Epithelial cell of proximal tubule (primary cell): ENCODE measurements at regions not wholly inside any gene's neighbourhood (a gene's known extent, or its start where the extent isn't known, plus 50 kb on each side); places are given as distances from the start of the nearest gene placed in this dataset.

ENCODE experiments used
- DNase-seq: peaks from one replicate; pipeline ENCODE4 v3.0.0-alpha.2; 2011; ENCODE audit warnings: low read depth
- H3K4me3 ChIP-seq: 2 replicates; pipeline ENCODE4 v1.5.1; 2011; ENCODE audit warnings: low read depth, mild to moderate bottlenecking, low read length
- TF ChIP-seq, protein P1 (sequence below): conservative IDR thresholded peaks from 2 replicates; pipeline ENCODE4 v1.5.1; 2012; ENCODE audit warnings: low read depth, mild to moderate bottlenecking, low read length

GRCh38 chr6:105642708-105643107, 239.8 kb upstream of the PREP start:
- no peak overlapping the region for H3K4me3 ChIP-seq
- DNase-seq, result no peak
- TF ChIP-seq, protein P1, sequence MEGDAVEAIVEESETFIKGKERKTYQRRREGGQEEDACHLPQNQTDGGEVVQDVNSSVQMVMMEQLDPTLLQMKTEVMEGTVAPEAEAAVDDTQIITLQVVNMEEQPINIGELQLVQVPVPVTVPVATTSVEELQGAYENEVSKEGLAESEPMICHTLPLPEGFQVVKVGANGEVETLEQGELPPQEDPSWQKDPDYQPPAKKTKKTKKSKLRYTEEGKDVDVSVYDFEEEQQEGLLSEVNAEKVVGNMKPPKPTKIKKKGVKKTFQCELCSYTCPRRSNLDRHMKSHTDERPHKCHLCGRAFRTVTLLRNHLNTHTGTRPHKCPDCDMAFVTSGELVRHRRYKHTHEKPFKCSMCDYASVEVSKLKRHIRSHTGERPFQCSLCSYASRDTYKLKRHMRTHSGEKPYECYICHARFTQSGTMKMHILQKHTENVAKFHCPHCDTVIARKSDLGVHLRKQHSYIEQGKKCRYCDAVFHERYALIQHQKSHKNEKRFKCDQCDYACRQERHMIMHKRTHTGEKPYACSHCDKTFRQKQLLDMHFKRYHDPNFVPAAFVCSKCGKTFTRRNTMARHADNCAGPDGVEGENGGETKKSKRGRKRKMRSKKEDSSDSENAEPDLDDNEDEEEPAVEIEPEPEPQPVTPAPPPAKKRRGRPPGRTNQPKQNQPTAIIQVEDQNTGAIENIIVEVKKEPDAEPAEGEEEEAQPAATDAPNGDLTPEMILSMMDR, result no peak

GRCh38 chr6:105641504-105641903, 238.6 kb upstream of the PREP start:
- H3K4me3 ChIP-seq, result no peak overlapping the region
- DNase-seq, result no peak
- TF ChIP-seq, protein P1, result no peak

GRCh38 chr6:105639124-105639523, 236.2 kb upstream of the PREP start:
- H3K4me3 ChIP-seq, result no peak overlapping the region
- DNase-seq, result no peak
- TF ChIP-seq, protein P1, result no peak

- DNase-seq, result no peak
- H3K4me3 ChIP-seq, result no peak overlapping the region
- TF ChIP-seq, protein P1, result no peak
These were observed 230.9 kb upstream of the PREP start for GRCh38 chr6:105633814-105634213.

- TF ChIP-seq, protein P1, result no peak
- H3K4me3 ChIP-seq, result no peak overlapping the region
- DNase-seq, result no peak
These were observed 225.4 kb upstream of the PREP start for GRCh38 chr6:105628156-105628860.

GRCh38 chr6:105626295-105627158, 223.6 kb upstream of the PREP start:
- no peak for DNase-seq
- TF ChIP-seq, protein P1, result no peak
- H3K4me3 ChIP-seq, result no peak overlapping the region
